Large intestine (tissue), 3 donors: ENCODE measurements at regions not wholly inside any gene's neighbourhood (a gene's known extent, or its start where the extent isn't known, plus 50 kb on each side); places are given as distances from the start of the nearest gene placed in this dataset.

Source experiments
- DNase-seq, 2 donors: peaks; one replicate each; pipeline versions ENCODE4 v3.0.0 to v3.0.0-alpha.2; 2013
- H3K27ac ChIP-seq: one replicate; pipeline ENCODE4 v1.5.1; 2013; ENCODE audit warnings: low read length
- H3K27me3 ChIP-seq: 2 replicates; pipeline ENCODE4 v1.6.1; 2013; ENCODE audit warnings: low read length; ENCODE audit not compliant: control insufficient read depth, insufficient read depth
- H3K36me3 ChIP-seq: 2 replicates; pipeline ENCODE4 v1.6.1; 2013; ENCODE audit warnings: low read length; ENCODE audit not compliant: control insufficient read depth, insufficient read depth
- H3K4me1 ChIP-seq: one replicate; pipeline ENCODE4 v1.6.1; 2013; ENCODE audit warnings: low read length; ENCODE audit not compliant: control insufficient read depth, insufficient read depth
- H3K4me3 ChIP-seq: one replicate; pipeline ENCODE4 v1.5.1; 2013; ENCODE audit warnings: low read length
- H3K9me3 ChIP-seq: one replicate; pipeline ENCODE4 v1.6.1; 2013; ENCODE audit warnings: mild to moderate bottlenecking, low read depth, low read length, moderate library complexity; ENCODE audit not compliant: control insufficient read depth
- WGBS: methylation state at CpG from one replicate; pipeline ENCODE4 v1.1.5; 2013; ENCODE audit warnings: low lambda C conversion rate; ENCODE audit not compliant: insufficient coverage; 5-methylcytosine and 5-hydroxymethylcytosine counted together

GRCh38 chr2:163247847-163248220 lies 409.3 kb upstream of the KCNH7 start:
- H3K27ac ChIP-seq, result no peak overlapping the region
- H3K4me1 ChIP-seq, result no peaks in the 10 kb centered on the region
- no peaks in the 10 kb centered on the region for H3K27me3 ChIP-seq
- WGBS, result 60% methylated on average over 1 of the region's 2 CpGs
- no peaks in the 10 kb centered on the region for H3K9me3 ChIP-seq
- no peak for DNase-seq
- H3K4me3 ChIP-seq, result no peak overlapping the region
- no peaks in the 10 kb centered on the region for H3K36me3 ChIP-seq

- WGBS, result no CpG with 5 or more reads among the region's 6 CpGs
- H3K9me3 ChIP-seq, result no peaks in the 10 kb centered on the region
These were observed 408.7 kb upstream of the KCNH7 start for GRCh38 chr2:163247156-163247846.

GRCh38 chr2:163246135-163246534 lies 407.6 kb upstream of the KCNH7 start:
- no peak overlapping the region for H3K4me3 ChIP-seq
- 47% methylated on average over 5 of the region's 9 CpGs for WGBS
- no peaks in the 10 kb centered on the region for H3K36me3 ChIP-seq
- H3K27me3 ChIP-seq, result no peaks in the 10 kb centered on the region
- DNase-seq, result no peak
- H3K9me3 ChIP-seq, result peaks cover 1% of the 10 kb centered on the region
- no peak overlapping the region for H3K27ac ChIP-seq
- H3K4me1 ChIP-seq, result no peaks in the 10 kb centered on the region

More at GRCh38 chr2:163247156-163247846, 408.7 kb upstream of the KCNH7 start:
- H3K27ac ChIP-seq, result no peak overlapping the region
- H3K4me3 ChIP-seq, result no peak overlapping the region
- H3K27me3 ChIP-seq, result no peaks in the 10 kb centered on the region
- no peak for DNase-seq
- H3K36me3 ChIP-seq, result no peaks in the 10 kb centered on the region
- H3K4me1 ChIP-seq, result no peaks in the 10 kb centered on the region

GRCh38 chr2:163236553-163236952 lies 398.0 kb upstream of the KCNH7 start:
- no peaks in the 10 kb centered on the region for H3K36me3 ChIP-seq
- peaks cover 4% of the 10 kb centered on the region for H3K9me3 ChIP-seq
- H3K4me3 ChIP-seq, result no peak overlapping the region
- H3K27ac ChIP-seq, result no peak overlapping the region
- DNase-seq, result no peak
- H3K27me3 ChIP-seq, result no peaks in the 10 kb centered on the region
- no peaks in the 10 kb centered on the region for H3K4me1 ChIP-seq

GRCh38 chr2:163231666-163232065 lies 393.1 kb upstream of the KCNH7 start:
- no peak overlapping the region for H3K4me3 ChIP-seq
- H3K9me3 ChIP-seq, result no peaks in the 10 kb centered on the region
- no peaks in the 10 kb centered on the region for H3K36me3 ChIP-seq
- H3K27ac ChIP-seq, result no peak overlapping the region
- DNase-seq, result no peak
- no CpG with 5 or more reads among the region's 1 CpG for WGBS
- H3K4me1 ChIP-seq, result no peaks in the 10 kb centered on the region
- H3K27me3 ChIP-seq, result no peaks in the 10 kb centered on the region

- 100% methylated on average over 1 of the region's 3 CpGs for WGBS
- Histone ChIP-seq H3K9me3 (no peaks in the 10 kb centered on the region), H3K27ac (no peak overlapping the region), H3K36me3 (no peaks in the 10 kb centered on the region), H3K27me3 (no peaks in the 10 kb centered on the region), H3K4me3 (no peak overlapping the region), H3K4me1 (no peaks in the 10 kb centered on the region)
- DNase-seq, result no peak
These were observed 375.1 kb upstream of the KCNH7 start for GRCh38 chr2:163213661-163214081.

GRCh38 chr2:163210430-163210918 lies 371.9 kb upstream of the KCNH7 start:
- no CpG with 5 or more reads among the region's 1 CpG for WGBS
- H3K4me1 ChIP-seq, result no peaks in the 10 kb centered on the region
- H3K4me3 ChIP-seq, result no peak overlapping the region
- no peak for DNase-seq
- H3K27ac ChIP-seq, result no peak overlapping the region
- no peaks in the 10 kb centered on the region for H3K9me3 ChIP-seq
- no peaks in the 10 kb centered on the region for H3K36me3 ChIP-seq
- H3K27me3 ChIP-seq, result no peaks in the 10 kb centered on the region

- no peak for DNase-seq
- no CpG with 5 or more reads among the region's 2 CpGs for WGBS
- Histone ChIP-seq H3K4me1 (no peaks in the 10 kb centered on the region), H3K27ac (no peak overlapping the region), H3K27me3 (no peaks in the 10 kb centered on the region), H3K9me3 (no peaks in the 10 kb centered on the region), H3K36me3 (no peaks in the 10 kb centered on the region), H3K4me3 (no peak overlapping the region)
These were observed 369.3 kb upstream of the KCNH7 start for GRCh38 chr2:163207693-163208370.

- WGBS, result no CpG with 5 or more reads among the region's 7 CpGs
- H3K9me3 ChIP-seq, result no peaks in the 10 kb centered on the region
These were observed 367.2 kb upstream of the KCNH7 start for GRCh38 chr2:163205589-163206254.

GRCh38 chr2:163200741-163201140 lies 362.2 kb upstream of the KCNH7 start:
- Histone ChIP-seq H3K27me3 (no peaks in the 10 kb centered on the region), H3K27ac (no peak overlapping the region), H3K4me3 (no peak overlapping the region), H3K36me3 (no peaks in the 10 kb centered on the region), H3K9me3 (no peaks in the 10 kb centered on the region), H3K4me1 (no peaks in the 10 kb centered on the region)
- no peak for DNase-seq
- no CpG with 5 or more reads among the region's 4 CpGs for WGBS

More at GRCh38 chr2:163205589-163206254, 367.2 kb upstream of the KCNH7 start:
- Histone ChIP-seq H3K27ac (no peak overlapping the region), H3K4me3 (no peak overlapping the region), H3K4me1 (no peaks in the 10 kb centered on the region), H3K36me3 (no peaks in the 10 kb centered on the region), H3K27me3 (no peaks in the 10 kb centered on the region)
- no peak for DNase-seq
